Skin of body (tissue), 1 donor: ENCODE measurements at regions not wholly inside any gene's neighbourhood (a gene's known extent, or its start where the extent isn't known, plus 50 kb on each side); places are given as distances from the start of the nearest gene placed in this dataset.
A peak's percentile ranks its signal among the peaks of the same experiment; 100 is the strongest.
"Not testable (repeated sequence)": the region's sequence is repeated elsewhere in the genome, so short reads cannot be mapped to it uniquely, and the experiment has no call there.

ENCODE experiments used
- DNase-seq: peaks from one replicate; lab custom pipeline; 2025; lab: John Stamatoyannopoulos, UW

DNA sequence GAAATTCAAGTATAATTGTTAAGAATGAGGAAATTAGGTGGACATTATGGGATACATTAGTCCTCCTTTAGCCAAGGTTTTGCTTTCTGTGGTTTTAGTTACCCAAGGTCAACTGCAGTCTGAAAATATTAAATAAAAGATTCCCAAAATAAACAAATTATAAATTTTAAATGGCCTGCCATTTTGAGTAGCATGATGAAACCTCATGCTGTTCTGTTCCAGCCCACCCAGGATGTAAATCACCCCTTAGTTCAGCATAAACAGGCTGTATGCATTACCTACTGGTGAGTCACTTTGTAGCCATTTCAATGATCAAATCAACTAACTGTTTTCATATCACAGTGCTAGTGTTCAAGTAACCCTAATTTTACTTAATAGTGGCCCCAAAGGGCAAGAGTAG, 132.5 kb upstream of the LYPLAL1 start:
- no peak for DNase-seq

DNA sequence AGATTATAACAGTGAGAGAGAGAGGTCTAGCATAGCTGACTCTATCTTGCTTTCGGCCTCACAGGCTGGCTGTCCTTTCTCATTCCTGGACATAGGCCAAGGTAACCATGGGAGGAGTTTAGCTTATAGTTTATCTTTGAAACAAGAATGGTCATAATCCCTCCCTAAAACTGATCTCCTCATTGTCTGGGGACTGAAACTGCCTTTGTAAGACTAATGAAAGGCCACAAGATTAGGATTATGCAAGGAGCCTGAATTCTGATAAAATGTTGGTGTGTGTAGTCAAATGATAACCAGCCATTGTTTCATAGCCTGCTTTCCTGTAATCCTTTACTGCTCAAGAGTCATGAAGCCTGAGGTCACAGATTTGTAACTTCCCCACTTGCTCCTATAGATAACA, 131.9 kb upstream of the LYPLAL1 start:
- no peak for DNase-seq

DNA sequence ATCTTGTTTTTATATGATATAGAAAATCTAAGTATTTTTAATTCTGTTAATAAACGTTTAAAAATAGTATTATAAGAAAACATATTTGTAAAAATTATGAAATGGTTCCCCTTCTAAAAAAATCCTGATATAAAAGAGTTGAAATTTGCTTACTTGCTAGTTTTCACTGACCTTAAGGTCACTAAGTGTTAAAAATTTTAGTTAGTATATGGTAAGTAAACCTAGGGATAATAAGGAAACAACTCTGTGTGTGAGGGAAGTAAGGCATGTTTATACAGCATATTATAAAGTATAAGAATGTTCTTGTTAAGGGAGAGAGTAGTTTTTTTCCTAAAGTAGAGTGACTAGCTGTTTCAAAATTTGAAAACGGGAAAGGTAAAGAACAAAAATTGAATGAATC, 130.9 kb upstream of the LYPLAL1 start:
- DNase-seq = no peak

DNA sequence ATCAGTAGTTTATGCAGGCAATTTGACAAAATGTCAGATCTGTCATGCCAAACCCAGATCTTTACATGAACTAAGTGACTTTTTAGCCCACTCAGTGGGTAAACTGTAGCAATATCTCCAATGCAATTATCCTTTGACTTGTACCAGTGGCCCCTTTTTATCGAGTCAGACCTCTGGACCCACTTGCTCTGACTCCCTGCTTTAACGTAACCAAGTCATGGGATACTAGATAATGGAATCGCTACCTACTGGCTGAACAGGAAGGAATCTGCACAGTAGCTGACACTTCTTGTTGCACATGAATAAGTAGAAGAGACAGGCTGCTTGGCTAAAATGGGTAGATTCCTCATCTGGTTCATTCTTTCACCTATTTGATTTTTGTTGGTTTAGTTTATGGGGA, 128.4 kb upstream of the LYPLAL1 start:
- DNase-seq = no peak

DNA sequence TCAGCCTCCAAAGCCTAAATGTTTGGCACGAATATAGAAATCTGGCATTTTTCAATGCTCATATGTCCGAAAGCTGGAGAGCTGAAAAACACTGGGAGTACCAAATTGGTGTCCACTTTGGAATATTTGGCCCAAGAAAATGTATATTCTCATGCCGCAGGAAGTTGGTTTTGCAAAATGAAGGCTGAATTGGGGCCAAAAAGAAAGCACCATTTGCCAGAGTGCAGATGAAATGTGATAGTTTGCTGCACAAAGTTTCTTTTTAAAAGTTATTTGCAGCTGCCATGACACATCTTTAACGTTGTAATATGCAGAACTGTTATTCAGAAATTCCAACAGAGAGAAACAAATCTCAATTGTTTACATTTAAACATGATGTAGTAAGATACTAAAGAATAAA, 124.2 kb upstream of the LYPLAL1 start:
- peak; percentile 17 for DNase-seq

DNA sequence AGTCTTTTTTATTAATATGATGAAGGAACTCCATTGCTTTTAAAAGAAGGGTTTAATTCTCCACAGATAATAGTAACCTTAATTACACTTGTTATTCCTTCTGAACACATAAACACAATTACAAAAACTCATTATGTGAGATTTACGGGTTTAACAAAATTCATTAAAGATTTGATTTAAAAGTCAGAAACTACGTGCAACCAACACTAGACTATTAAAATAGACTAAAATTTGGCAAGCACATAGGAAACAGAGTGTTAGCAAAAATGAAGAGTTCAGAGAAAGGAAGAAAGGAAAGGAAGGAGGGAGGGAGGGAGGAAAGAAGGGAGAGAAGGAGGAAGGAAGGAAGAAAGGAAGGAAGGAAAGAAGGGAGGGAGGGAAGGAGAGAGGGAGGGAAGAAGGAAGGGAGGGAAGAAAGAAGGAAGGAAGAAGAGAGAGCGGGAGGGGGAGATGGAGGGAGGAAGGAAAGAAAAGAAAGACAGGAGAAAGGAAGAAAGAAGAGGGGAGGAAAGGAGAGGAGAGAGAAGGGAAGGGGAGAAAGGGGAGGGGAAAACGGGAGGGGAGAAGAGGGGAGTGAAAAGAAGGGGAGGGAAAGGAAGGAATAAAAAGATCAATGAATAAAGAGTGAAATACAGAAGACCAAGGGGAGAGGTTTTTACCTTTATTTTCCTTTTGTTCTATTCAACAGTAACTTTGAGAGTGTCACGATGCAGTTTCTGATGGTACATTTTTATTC, 123.4 kb upstream of the LYPLAL1 start:
- DNase-seq = no peak

DNA sequence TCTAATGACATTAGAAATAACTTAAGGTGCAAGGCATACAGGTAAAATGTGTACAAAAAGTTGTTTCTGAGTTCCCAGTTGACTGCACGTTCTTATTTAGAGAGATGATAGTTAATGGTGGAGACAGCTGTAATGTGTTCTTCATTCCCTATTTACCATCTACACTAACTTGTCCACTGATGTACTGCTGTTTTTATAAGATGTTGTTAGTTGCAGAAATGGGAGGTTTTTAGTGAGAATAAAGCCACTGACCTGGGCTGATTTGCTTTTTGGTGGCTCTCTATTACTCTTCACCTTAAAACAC, 122.9 kb upstream of the LYPLAL1 start:
- no peak for DNase-seq

DNA sequence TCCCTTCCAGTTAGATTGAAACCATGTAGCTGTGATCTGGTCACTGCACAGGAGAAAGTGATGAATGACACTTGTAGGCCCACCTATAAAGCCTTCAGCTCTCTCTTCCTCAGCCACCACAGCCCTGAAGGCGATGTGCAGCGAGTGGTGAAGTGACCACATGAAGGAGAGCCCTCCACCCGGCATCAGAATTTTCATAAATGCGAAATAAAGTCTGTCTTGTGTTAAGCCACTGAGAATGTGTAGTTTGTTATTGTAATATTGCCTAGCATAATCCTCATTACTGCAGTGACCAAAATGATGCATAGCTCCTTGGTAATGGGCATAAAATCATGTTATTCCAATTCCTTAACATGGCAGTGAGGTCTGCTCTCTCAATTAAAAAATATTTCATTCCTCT, 122.1 kb upstream of the LYPLAL1 start:
- no peak for DNase-seq

DNA sequence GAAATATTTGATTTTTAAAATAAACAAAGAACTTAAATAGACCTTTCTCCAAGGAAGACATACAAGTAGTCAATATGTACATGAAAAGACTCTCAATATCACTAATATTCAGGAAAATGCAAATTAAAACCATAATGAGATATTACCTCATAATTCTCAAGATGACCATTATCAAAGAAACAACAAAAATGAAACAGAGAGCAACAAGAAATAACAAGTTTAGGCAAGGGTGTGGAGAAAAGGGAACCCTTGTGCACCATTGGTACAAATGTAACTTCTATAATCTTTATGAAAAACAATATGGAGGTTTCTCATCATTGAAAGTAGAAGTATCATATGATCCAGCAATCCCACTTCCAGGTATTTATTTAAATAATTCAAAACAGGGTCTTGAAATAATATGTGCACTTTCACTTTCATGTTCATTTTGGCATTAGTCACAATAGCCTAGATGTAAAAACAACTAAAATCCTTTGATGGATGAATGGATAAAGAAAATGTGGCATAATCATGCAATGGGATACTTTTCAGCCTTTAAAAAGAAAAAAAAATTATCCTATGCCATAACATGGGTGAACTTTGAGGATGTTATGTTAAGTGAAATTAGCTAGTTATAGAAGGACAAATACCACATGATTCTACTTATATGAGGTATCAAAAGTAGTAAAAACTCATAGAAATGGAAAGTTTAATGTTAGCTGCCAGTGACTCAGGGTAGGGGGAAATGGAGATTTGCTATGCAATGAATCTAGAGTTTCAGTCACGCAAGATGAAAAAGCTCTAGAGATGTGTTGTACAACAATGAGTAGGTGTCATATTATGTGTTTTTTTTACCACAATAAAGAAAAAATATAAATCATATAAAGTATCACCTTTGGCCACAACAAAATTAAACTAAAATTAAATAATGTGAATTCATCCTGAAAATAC, 114.5 kb upstream of the LYPLAL1 start:
- DNase-seq = no peak

DNA sequence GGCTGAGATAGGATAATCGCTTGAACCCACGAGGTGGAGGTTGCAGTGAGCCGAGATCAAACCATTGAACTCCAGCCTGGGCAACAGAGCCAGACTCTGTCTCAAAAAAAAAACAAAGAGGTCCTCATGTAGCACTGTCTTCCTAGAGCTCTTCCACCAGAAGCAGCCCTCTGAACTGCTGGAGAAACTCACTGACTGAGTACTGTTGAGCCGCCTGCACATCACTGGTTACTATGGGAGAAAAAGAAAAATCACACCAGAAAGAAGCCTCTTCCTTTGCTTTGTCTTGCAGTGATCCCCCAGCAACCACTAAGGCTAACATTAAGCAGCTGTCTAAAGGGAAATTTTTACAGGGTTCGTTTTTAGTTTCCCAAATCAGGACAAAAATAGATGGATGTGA, 112.9 kb upstream of the LYPLAL1 start:
- DNase-seq = no peak

DNA sequence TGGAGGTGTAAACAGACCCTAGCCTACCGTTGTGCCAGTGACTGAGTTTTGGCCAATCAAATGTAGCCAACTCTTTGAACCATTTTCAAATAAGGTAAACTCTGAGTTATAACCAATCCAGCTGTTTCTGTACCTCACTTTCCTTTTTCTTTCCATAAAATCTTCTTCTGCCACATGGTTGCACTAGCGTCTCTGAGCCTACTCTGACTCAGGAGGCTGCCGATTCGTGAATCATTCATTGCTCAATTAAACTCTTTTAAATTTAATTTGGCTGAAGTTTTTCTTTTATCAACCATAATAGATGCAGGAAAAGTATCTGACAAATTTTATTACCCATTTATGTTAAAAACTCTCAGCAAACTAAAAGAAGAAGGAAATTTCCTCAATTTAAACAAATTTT, 111.5 kb upstream of the LYPLAL1 start:
- DNase-seq = no peak

DNA sequence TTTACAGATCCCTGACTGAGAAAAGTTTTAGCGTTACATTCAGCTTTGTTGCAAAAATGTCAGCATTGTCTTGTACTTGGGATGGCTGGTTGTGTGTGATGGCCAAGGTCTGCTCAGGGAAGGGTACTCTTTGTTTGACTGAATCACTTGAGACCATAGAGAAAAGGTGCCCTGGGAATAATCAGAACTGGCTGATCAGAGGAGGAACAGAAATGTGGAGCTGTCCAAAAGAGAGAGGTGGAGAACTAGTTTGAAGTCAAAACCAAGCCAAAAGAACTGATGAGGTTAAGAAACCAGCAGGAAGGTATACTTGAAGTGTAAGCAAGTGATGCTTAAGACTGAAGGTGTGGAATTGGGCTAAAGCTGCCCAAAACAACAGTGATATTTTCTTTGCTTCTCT, 107.6 kb upstream of the LYPLAL1 start:
- DNase-seq = no peak

DNA sequence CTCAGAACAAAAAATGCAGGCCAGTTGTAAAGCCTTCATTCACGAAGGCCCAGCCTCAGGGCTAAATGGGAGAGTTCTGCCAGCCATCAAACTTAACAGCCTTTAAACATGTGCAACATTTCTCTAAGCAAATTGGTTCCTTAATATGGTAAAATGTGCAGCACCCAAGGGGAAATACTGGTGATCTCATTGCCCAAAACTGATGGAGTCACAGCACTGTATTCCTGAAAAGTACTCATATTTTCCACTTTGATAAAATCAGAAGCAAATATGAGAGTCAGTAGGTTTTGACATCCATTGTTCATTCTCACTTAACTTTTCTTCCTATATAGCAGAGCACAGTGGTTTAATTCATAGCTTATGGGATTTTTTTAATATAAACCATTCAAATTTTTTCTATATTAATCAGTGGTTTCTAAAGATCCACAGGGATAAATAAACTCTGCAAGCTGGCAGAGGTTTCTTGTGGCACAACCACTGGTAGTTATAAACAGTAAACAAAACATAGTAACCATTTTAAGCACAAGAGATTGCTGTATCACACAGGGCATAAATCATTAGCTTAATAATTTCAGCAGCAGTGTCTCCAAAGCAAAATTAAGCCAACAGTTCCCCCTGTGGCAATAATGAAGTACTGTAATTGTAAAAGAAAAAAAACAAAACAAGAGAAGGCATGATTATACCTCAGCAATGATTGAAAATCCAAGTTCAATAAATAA, 106.9 kb upstream of the LYPLAL1 start:
- peak; percentile 92 for DNase-seq

DNA sequence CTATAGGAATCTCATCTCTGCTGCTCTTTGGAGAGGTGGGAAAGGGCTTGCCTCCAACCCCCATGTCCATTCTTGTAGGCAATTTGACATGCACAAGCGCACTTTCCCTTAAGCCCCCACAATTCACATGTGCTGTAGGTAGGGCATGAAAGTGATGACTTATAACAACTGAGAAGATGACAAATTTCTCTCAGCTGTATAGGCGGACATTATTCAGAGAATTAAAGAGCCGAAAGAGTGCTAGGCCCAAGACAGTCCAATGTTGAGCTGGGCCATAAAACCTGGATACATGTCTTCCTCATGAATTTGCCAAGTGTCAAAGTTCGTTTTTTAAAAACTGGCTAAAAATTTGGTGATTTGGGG, 106.3 kb upstream of the LYPLAL1 start:
- DNase-seq = no peak

DNA sequence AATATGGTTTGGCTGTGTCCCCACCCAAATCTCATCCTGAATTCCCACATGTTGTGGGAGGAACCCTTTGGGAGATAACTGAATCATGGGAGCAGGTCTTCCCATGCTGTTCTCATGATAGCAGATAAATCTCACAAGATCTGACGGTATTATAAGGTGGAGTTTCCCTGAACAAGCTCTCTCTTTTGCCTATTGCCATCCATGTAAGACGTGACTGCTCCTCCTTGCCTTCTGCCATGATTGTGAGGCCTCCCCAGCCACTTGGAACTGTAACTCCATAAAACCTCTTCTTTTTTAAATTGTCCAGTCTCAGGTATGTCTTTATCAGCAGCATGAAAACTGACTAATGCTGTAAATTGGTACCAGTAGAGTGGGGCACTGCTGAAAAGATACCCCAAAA, 103.3 kb upstream of the LYPLAL1 start:
- not testable (repeated sequence) for DNase-seq

DNA sequence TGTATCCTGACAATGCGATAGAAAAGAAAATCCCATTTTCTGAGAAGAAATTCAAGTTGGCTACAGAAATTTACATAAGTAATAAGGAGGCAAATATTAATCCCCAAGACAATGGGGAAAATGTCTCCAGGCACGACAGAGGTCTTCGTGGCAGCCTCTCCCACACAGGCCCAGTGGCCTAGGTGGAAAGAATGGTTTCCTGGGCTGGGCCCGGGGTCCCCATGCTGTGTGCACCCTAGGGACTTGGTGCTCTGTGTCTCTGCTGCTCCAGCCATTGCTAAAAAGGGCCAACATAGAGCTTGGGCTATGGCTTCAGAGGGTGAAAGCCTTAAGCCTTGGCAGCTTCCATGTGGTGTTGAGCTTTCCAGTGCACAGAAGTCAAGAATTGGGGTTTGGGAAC, 102.5 kb upstream of the LYPLAL1 start:
- DNase-seq = no peak

DNA sequence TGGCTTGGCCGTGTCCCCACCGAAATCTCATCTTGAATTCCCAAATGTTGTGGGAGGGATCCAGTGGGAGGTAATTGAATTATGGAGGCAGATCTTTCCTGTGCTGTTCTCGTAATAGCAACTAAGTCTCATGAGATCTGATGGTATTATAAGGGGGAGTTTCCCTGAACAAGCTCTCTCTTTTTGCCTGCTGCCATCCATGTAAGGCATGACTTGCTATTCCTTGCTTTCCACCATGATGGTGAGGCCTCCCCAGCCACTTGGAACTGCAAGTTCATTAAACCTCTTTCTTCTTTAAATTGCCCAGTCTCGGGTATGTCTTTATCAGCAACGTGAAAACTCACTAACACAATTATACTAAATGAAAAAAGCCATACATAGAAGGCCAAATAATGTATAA, 101.3 kb upstream of the LYPLAL1 start:
- DNase-seq = no peak

DNA sequence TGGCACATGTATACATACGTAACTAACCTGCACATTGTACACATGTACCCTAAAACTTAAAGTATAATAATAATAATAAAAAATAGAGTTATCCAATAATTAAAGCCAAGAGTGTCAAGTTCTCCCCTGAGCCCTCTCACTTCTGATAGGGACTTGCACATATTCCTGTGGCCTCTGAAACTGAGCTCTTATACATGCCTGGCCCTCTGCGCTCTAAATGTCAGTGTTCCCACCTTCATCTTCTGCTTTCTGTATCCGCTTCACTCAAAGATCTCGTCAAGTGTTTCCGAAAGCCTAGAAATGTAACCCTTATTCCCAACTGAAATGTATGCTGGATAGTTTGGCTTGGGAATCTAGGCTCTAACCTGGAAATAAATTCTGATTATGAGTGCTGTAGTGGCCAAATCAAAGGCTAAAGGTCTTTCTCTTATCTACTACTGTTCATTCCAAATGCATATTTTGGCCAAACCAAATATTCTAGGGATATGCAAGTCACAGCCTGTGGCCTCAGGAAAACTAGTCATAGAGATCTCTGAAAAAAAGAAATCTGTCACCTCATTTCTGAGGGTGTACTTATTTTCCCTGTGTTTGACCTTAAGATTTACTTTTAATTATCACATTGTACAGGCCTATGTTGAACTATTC, 99.5 kb upstream of the LYPLAL1 start:
- no peak for DNase-seq

DNA sequence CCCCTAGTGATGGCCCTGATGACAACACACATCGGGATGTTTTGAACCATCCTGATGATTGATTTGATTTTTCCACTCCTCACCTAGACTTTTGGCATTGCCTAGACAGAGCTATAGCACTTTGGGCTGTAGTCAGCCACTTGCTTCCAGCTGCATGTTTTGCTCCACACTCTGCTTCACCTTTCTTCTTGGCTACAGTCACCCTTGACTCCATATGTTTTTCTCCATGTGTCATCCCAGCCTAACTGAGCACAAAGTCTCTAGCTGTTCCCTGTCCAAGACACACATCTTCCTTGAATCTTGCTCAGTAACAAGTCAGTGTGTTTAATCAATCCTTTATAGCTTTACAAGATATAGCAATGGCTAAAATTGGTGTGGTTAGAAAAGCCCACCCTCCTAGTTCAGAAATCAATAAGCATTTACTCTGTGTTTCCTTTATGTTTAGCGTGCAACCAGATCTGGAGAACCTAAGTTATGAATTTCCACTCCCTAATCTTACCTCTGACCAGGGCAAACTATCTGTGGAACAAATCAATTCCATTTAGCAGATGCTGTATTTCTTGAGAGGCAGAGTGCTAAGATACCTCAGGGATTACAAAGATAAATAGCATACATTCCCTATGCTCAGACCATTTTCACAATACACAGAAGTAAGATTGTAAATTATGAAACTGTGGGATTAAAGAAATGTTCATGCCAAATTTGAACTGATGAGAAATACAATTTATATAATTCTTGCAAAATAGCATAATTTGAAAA, 98.4 kb upstream of the LYPLAL1 start:
- no peak for DNase-seq

DNA sequence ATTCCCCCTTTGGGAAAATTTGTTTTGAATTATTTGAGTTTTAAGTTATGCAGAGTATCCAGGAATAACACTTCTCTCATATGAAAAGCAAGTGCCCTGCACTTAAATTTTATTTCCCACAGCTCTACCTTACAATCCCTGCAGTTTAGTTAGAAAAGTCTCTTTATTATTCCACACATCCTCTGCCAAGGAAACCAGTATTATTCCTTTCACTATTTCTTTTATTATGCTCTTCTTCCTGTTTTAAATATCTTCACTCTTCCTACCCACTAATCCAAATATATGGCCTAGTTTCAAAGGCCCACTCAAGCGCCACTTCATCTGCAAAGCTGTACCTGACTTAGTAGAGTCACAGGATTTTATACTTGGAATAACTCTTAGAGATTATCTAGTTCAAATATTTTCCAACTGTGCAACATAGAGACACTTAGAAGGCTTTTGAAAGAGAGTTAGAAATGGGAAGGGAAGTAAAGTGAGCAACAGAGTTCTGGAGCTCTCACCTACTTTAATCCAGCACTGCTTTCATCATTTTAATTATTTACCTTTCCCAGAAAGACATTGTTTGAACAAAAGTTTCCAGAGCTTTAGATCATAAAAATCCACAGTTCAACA, 97.2 kb upstream of the LYPLAL1 start:
- DNase-seq = no peak

DNA sequence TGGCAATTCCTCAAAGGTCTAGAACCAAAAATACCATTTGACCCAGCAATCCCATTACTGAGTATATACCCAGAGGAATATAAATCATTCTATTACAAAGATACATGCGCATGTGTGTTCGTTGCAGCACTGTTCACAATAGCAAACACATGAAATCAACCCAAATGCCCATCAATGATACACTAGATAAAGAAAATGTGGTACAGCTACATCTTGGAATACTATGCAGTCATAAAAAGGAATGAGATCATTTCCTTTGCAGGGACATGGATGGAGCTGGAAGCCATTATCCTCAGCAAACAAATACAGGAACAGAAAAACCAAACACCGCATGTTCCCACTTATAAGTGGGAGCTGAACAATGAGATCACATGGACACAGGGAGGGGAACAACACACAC, 95.9 kb upstream of the LYPLAL1 start:
- DNase-seq = not testable (repeated sequence)
